CD14-positive monocyte (primary cell): ENCODE measurements at regions not wholly inside any gene's neighbourhood (a gene's known extent, or its start where the extent isn't known, plus 50 kb on each side); places are given as distances from the start of the nearest gene placed in this dataset.

Source experiments
- DNase-seq, 3 donors: peaks; one replicate each; pipeline ENCODE4 v3.0.0-alpha.2; 2011 to 2022
- H2AFZ ChIP-seq: 2 replicates; pipeline ENCODE4 v1.6.0; 2012; ENCODE audit warnings: mild to moderate bottlenecking, low read depth, low read length, inconsistent platforms; ENCODE audit not compliant: insufficient read depth, poor library complexity, severe bottlenecking
- H3K27ac ChIP-seq, 2 donors: 1 replicate in 1 of 2; 2 replicates in 1 of 2; pipeline ENCODE4 v1.5.1; 2012 to 2013; ENCODE audit warnings: low read length in 2 of 2, control low read depth in 1 of 2, inconsistent platforms in 1 of 2, low read depth in 1 of 2, mild to moderate bottlenecking in 1 of 2
- H3K27me3 ChIP-seq, 2 donors: one replicate each; pipeline versions ENCODE4 v1.6.0 to v1.6.1; 2011 to 2013; ENCODE audit warnings: low read length in 2 of 2; ENCODE audit not compliant: control insufficient read depth in 2 of 2, insufficient read depth in 2 of 2
- H3K36me3 ChIP-seq, 2 donors: replicated peaks in 1 of 2; 1 replicate in 1 of 2; 2 replicates in 1 of 2; pipeline versions ENCODE4 v1.5.1 to v1.6.1; 2012 to 2013; ENCODE audit warnings: low read length in 2 of 2, control low read depth in 1 of 2, inconsistent platforms in 1 of 2, mild to moderate bottlenecking in 1 of 2; ENCODE audit not compliant: insufficient read depth in 2 of 2, control insufficient read depth in 1 of 2
- H3K4me1 ChIP-seq, 2 donors: 1 replicate in 1 of 2; 2 replicates in 1 of 2; pipeline versions ENCODE4 v1.5.1 to v1.6.1; 2012 to 2013; ENCODE audit warnings: low read length in 2 of 2, control low read depth in 1 of 2, inconsistent platforms in 1 of 2, mild to moderate bottlenecking in 1 of 2, moderate library complexity in 1 of 2; ENCODE audit not compliant: insufficient read depth in 2 of 2, control insufficient read depth in 1 of 2
- H3K4me2 ChIP-seq: replicated peaks from 2 replicates; pipeline ENCODE3; 2012; ENCODE audit warnings: low read length, moderate library complexity, mild to moderate bottlenecking; ENCODE audit not compliant: poor library complexity, severe bottlenecking; ENCODE audit errors: extremely low read depth
- H3K4me3 ChIP-seq, 3 experiments: fragments of 200-600 bp in 1 of 3; sonication (generic) in 1 of 3; replicated peaks in 1 of 3; 1 replicate in 2 of 3; 2 replicates in 1 of 3; pipeline ENCODE4 v1.5.1; 2011 to 2013; ENCODE audit warnings: low read length in 3 of 3, mild to moderate bottlenecking in 3 of 3, control low read depth in 2 of 3, low read depth in 2 of 3, inconsistent platforms in 1 of 3, moderate library complexity in 1 of 3
- H3K79me2 ChIP-seq: 2 replicates; pipeline ENCODE4 v1.6.0; 2012; ENCODE audit warnings: mild to moderate bottlenecking, control low read depth, inconsistent platforms, low read length, moderate library complexity; ENCODE audit not compliant: insufficient read depth
- H3K9ac ChIP-seq: 2 replicates; pipeline ENCODE4 v1.6.0; 2017; ENCODE audit warnings: low read length, mild to moderate bottlenecking; ENCODE audit not compliant: insufficient read depth, poor library complexity, severe bottlenecking
- H3K9me3 ChIP-seq, 2 donors: replicated peaks in 1 of 2; 1 replicate in 1 of 2; 2 replicates in 1 of 2; pipeline versions ENCODE4 v1.5.1 to v1.6.1; 2012 to 2013; ENCODE audit warnings: low read length in 2 of 2, control low read depth in 1 of 2; ENCODE audit not compliant: control insufficient read depth in 1 of 2, insufficient read depth in 1 of 2
- H4K20me1 ChIP-seq: 2 replicates; pipeline ENCODE4 v1.6.0; 2012; ENCODE audit warnings: mild to moderate bottlenecking, low read length, control low read depth, moderate library complexity; ENCODE audit not compliant: insufficient read depth
- H3K27ac Mint-ChIP-seq, 7 donors: one replicate each; pipeline ENCODE4 v1.8.0; 2020; ENCODE audit warnings: mild to moderate bottlenecking in 7 of 7, mixed read lengths in 7 of 7, moderate library complexity in 6 of 7, inconsistent platforms in 2 of 7
- H3K27me3 Mint-ChIP-seq, 3 donors: one replicate each; pipeline ENCODE4 v1.8.0; 2021 to 2022; ENCODE audit warnings: low read depth in 3 of 3, mild to moderate bottlenecking in 3 of 3, mixed read lengths in 3 of 3, moderate library complexity in 3 of 3, inconsistent platforms in 1 of 3
- H3K36me3 Mint-ChIP-seq, 2 donors: one replicate each; pipeline ENCODE4 v1.8.0; 2020; ENCODE audit warnings: mixed read lengths in 2 of 2, inconsistent platforms in 1 of 2, mild to moderate bottlenecking in 1 of 2
- H3K4me1 Mint-ChIP-seq: one replicate; pipeline ENCODE4 v1.8.0; 2020; ENCODE audit warnings: mild to moderate bottlenecking, mixed read lengths
- H3K4me3 Mint-ChIP-seq, 2 donors: one replicate each; pipeline ENCODE4 v1.8.0; 2020; ENCODE audit warnings: mild to moderate bottlenecking in 2 of 2, mixed read lengths in 2 of 2, moderate library complexity in 1 of 2
- H3K9me3 Mint-ChIP-seq, 7 donors: one replicate each; pipeline ENCODE4 v1.8.0; 2020 to 2022; ENCODE audit warnings: mixed read lengths in 7 of 7, mild to moderate bottlenecking in 6 of 7, moderate library complexity in 6 of 7, inconsistent platforms in 2 of 7
- WGBS: methylation state at CpG from one replicate; pipeline ENCODE4 v1.1.5; 2013; ENCODE audit warnings: missing lambda C conversion rate; ENCODE audit not compliant: insufficient coverage; 5-methylcytosine and 5-hydroxymethylcytosine counted together
- intact Hi-C, 2 donors: fragments of 100-400 bp; cut with micrococcal nuclease; formaldehyde crosslinking; loops; one replicate each; pipeline versions ENCODE4 v1.15.0 to v1.15.1; 2023
- TF ChIP-seq, protein P1 (sequence below): fragments of 200-600 bp; IDR thresholded peaks from one replicate; pipeline ENCODE4 v1.8.0; 2022; ENCODE audit warnings: antibody characterized with exemption, mild to moderate bottlenecking

DNA sequence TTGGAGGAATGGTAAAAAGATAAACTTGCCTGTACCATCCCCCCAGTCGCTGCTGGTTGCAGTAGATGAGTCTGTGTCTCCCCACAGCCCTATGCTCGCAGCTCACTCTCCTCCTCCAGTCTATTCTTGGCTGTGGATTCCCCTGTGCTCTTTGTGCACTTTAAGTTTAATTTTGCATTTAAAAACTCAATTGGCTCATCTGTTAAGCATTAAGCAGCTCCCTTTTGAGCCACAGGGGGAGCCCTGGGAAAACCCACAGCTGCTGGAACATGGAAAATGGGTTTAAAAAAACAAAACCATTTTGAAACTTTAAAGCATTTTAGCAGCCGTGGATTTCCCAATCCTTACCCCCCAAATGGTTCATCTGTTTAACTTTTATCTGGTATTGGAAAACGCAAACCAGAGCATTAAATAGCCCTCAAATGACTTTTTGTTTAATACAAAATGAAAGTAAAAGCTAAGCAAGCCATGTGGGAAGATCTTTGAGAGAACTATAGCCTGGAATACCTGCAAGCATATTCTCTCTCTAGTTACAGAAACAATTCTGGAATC, 536.9 kb downstream of the ZIC1 start:
- no peak for DNase-seq
- H3K9me3 Mint-ChIP-seq: peaks cover 0 to 6% (median 0%) of the 10 kb centered on the region in 7 donors
- H3K4me1 ChIP-seq: no peaks in the 10 kb centered on the region
- WGBS: no CpG with 5 or more reads among the region's 4 CpGs
- no peaks in the 10 kb centered on the region for H3K9me3 ChIP-seq
- H3K79me2 ChIP-seq: no peaks in the 10 kb centered on the region
- no peaks in the 10 kb centered on the region for H3K4me1 Mint-ChIP-seq
- no peak overlapping the region for H3K27ac Mint-ChIP-seq
- H4K20me1 ChIP-seq: no peaks in the 10 kb centered on the region
- no peak overlapping the region for H3K9ac ChIP-seq
- TF ChIP-seq, protein P1, sequence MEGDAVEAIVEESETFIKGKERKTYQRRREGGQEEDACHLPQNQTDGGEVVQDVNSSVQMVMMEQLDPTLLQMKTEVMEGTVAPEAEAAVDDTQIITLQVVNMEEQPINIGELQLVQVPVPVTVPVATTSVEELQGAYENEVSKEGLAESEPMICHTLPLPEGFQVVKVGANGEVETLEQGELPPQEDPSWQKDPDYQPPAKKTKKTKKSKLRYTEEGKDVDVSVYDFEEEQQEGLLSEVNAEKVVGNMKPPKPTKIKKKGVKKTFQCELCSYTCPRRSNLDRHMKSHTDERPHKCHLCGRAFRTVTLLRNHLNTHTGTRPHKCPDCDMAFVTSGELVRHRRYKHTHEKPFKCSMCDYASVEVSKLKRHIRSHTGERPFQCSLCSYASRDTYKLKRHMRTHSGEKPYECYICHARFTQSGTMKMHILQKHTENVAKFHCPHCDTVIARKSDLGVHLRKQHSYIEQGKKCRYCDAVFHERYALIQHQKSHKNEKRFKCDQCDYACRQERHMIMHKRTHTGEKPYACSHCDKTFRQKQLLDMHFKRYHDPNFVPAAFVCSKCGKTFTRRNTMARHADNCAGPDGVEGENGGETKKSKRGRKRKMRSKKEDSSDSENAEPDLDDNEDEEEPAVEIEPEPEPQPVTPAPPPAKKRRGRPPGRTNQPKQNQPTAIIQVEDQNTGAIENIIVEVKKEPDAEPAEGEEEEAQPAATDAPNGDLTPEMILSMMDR: no peak
- no peak overlapping the region for H3K4me2 ChIP-seq
- H3K4me3 ChIP-seq: no peak overlapping the region
- no peaks in the 10 kb centered on the region for H3K36me3 ChIP-seq
- no peak overlapping the region for H2AFZ ChIP-seq
- H3K36me3 Mint-ChIP-seq: no peaks in the 10 kb centered on the region
- intact Hi-C loops: no loop called here
- H3K4me3 Mint-ChIP-seq: no peak overlapping the region
- no peaks in the 10 kb centered on the region for H3K27me3 ChIP-seq
- no peak overlapping the region for H3K27ac ChIP-seq
- peaks cover 0 to 2% (median 2%) of the 10 kb centered on the region in 3 donors for H3K27me3 Mint-ChIP-seq

DNA sequence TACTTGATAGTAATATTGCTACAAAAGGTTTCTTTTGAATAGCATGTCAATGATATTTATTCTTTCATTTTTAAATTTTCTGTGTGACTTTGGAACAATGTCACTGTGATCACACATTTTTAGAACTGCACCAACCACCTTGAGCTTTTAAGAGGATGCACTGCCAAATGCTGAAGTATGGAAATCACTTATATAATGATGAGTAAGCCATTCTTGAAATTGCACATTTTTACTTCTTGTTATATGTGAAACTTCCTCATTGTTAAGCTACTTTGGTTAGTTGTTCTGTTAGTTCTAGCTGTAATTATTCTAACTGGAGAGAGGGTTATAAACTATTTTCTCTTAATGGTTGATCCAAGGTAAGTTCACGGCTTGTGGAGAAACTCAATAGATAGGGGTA, 547.5 kb downstream of the ZIC1 start:
- Histone ChIP-seq H3K36me3 (no peaks in the 10 kb centered on the region), H3K9me3 (peaks cover 0 to 3% of the 10 kb centered on the region in 2 donors), H3K27me3 (no peaks in the 10 kb centered on the region), H3K4me3 (no peak overlapping the region), H3K9ac (no peak overlapping the region), H4K20me1 (no peaks in the 10 kb centered on the region), H3K4me2 (no peak overlapping the region), H3K27ac (no peak overlapping the region), H3K79me2 (no peaks in the 10 kb centered on the region), H2AFZ (no peak overlapping the region), H3K4me1 (no peaks in the 10 kb centered on the region)
- no peak for DNase-seq
- Mint-ChIP-seq H3K27ac (no peak overlapping the region), H3K36me3 (no peaks in the 10 kb centered on the region), H3K27me3 (peaks cover 0 to 3% (median 0%) of the 10 kb centered on the region in 3 donors), H3K4me1 (no peaks in the 10 kb centered on the region), H3K4me3 (no peak overlapping the region), H3K9me3 (peaks cover 0 to 5% (median 2%) of the 10 kb centered on the region in 7 donors)
- intact Hi-C loops: no loop called here
- whole genome bisulfite sequencing: no CpG with 5 or more reads among the region's 1 CpG
- TF ChIP-seq, protein P1: no peak
